ENCODE measurements at regions not wholly inside any gene's neighbourhood (a gene's known extent, or its start where the extent isn't known, plus 50 kb on each side); places are given as distances from the start of the nearest gene placed in this dataset.

DNA sequence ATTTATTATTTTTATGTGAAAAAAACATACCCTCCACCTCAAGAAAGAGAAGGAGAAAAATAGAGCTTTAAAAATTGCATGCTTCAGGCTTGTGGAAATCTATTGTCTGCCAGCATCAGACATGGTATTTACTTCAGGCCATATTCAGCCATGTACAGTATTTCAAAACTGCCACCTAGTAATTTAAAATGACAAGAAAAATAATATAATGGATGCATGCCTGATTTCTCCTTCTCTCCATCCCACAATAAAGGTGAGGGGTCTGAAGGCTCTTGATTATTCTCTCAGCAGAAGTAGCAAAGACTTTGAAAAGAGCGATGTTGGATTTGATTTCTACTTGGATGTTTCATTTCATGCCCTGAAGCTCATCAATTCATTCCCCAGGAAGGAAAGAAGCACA lies 250.7 kb downstream of the TBC1D4 start:
- no peak for DNase-seq (ENCODE audit: low spot score)

DNA sequence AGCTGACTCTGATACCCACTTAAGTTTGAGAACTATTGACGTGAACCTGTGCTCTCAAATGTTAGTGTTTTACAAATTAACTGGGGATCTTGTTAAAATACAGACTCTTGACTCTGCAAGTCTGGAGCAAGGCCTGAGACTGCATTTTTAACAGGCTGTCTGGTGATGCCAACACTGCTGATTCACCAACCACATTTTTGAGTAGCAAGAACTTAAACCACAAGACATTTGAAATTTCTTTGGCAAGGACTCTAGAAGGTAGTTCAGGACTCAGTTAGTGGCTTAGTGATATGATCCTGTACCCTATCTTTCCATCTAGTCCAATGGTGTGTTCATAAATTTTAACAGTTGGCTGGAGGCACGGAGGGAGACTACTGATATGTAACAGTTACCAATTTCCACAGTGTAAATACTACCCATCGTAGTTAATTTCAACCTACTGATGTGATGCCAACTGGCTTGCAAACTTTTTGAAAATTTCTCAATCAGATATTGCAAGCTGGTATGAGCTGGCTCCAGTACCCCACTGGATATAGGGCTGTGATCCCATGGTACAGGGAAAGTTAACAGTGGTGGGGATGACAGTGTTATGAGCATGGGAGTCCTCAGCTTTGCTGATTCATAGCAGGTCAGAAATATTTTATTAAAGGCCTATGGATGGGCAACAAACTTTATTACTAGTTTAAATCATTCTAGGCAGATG lies 255.1 kb downstream of the TBC1D4 start:
- DNase-seq (ENCODE audit: low spot score) = peak; percentile 32

DNA sequence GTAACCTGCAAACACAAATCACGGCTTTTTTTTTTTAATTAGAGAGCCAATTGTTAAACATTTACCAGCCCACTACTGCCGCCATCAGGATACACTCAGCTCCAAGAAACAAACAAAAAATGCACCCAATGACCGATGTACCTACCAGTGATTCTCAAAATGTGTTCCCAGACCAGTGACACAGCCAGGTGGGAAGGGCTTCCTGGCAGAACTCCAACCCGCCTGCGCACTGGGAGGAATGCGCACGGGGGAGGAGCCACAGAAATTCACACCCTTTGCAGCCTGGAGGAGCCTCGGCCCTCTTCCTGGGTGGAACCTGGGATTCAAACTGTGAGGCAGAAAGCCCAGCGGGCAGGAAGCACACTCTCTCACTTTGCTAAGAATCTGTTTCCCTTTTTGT lies 255.9 kb downstream of the TBC1D4 start:
- no peak for DNase-seq (ENCODE audit: low spot score)

DNA sequence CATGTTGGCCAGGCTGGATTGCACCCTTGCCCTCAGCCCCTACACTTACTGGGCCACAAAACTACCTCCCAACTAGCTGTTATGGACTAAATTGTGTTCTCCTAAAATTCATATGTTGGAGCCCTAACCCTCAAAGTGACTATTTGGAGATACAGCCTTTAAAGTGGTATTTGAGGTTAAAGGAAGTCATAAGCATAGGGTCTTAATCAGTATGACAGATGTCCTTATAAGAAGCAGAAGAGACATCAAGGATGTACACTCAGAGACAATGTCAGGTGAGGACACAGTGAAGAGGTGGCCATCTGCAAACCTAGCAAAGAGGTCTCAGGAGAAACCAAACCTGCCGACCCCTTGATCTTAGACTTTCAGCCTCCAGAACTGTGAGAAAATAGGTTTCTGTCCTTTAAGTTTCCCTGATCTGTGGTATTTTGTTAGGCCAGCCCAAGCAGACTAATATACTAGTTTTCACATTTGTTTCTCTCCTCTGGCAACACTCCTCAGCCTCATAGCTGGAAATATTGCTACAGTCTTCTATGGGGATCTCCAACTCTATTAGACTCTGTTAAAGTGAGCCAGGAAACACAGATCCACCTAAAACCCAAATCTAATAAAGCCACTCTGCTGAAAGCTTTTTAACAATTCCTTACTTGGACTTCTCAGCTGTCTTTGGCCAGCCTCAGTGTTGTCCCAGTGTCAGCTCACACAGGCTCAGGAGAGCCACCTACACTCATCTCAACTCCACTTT lies 256.5 kb downstream of the TBC1D4 start:
- no peak for DNase-seq (ENCODE audit: low spot score)

DNA sequence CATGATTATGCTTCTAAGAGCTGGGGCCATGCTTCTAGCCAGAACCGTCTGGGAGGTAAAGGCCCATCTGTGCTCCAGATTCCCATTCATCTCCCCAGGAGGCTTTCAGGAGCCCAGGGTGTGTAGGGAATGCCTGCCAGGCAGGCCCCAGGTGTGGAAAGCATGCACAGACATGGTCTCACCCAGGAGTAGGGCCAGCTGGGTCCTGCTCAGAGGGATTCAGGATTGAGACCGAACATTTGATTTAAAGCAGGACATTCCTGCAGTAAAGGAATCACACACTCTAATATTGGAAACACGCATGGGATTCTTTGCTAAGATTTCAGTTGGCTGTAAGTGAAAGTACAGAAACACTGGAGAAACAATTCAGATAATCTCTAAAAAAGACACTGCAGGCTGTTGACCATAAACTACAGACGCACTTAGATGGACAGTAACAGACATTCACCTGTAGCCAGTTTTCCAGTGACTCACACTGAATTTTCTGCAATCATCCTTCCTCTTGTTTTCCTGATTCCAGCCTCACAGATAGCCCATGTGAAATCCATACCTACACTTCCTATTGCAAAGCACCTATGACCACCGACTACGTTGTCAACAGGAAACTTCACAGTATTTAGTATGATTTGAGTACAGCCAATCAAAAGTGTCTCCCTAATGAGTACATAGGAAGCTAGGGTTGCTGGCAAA lies 257.8 kb downstream of the TBC1D4 start:
- no peak for DNase-seq (ENCODE audit: low spot score)

DNA sequence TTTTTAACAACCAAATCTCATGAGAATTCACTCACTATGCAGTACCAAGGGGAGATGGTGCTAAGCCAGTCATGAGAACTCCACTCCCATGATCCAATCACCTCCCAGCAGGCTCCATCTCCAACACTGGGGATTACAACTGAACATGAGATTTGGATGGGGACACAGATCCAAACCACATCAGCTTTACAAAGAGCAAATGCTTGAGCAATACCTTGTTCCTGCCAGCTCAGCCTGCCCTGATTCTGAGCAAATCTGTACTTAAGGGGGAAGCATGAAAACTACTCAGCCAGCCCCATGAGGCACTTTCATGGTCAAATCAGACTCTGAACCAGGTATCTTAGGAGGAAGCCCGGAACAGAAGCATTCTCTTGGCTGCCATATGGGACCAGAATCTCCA lies 259.9 kb downstream of the TBC1D4 start:
- DNase-seq (ENCODE audit: low spot score) = no peak

DNA sequence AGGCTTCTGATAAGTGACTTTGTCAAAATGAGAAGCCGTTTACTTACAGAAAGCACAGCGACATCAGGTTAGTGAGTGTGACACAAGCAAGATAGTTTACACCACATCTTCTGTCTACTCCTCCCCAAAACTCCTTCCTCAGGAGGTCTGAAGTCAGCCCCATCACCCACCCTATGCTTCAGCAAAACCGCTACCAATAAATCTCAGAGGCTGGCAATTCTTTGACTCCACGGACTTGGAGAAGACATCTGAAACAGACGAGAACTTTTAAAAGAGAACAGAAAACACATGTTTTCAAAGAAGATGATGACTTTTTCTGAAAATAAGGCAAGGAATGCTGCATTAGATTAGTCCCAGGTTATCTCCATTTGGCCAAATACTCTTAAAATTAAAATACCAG lies 261.1 kb downstream of the TBC1D4 start:
- no peak for DNase-seq (ENCODE audit: low spot score)

DNA sequence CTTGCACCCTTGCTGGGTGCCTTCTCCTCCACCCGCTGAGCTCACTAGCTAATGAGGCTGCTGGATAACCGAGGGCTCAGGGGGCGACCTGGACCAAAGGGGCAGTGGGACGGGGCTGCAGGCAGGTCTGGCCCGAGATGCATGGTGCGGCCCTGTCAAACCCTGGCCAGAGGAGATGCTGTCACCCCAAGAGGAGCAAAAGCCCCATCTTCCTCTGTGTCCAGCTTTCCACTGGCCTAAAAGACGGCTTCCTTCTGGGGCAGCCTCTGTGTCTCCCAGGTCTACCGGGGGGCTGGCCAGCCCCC lies 261.8 kb downstream of the TBC1D4 start:
- DNase-seq (ENCODE audit: low spot score) = no peak

DNA sequence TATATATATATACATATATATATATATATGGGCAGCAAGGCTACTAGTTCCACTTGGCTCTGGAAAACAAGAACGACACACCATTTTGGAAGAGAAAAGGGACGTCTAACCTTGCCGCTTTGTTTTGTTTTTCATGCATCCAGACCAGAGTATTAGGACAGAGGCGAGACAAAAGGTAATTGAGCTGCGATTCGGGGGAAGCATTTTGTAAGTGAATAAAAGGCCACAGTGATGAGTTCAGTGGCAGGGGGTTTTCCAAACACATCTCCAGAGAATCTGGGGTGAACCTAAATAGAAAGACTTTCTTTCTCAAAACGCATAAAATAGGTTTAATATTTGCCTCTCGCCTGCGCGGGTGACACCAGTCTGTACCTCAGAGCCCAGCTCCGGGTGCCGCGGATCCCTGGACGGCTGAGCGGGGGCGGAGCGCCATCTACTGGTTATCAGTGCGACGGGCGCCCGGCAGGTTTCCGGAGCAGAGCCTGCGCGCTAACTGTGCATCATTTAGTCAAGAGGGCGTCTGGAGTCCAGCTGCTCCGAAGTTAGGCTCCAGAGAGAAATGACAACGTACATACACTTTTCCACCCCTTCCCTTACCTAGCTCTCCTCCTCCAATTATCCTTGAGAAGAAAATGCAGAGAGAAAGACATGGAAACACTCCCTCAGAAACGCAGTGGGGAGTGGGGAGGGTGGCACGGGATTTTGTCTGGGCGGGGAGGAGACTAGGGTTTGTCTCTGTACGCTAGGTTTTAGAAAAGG lies 262.3 kb downstream of the TBC1D4 start:
- peak; percentile 61 for DNase-seq (ENCODE audit: low spot score)

DNA sequence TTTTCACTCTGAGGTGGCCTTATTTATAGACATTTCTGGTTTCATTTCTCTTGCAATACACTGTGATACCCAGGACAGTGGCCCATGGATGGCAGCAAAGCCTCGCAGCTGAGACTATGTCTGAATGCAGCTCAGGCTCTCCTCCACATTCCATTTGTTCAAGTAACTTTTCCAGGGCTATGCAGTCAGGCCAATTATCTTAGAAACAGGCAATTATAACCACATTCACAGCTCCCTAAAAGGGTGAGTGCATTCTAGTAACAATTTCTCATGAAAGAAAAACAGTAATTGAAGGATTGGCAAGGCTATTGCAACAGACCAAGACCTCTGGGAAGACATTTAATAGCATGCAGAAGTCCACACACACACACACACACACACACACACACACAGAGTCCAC lies 264.0 kb downstream of the TBC1D4 start:
- DNase-seq (ENCODE audit: low spot score) = no peak

DNA sequence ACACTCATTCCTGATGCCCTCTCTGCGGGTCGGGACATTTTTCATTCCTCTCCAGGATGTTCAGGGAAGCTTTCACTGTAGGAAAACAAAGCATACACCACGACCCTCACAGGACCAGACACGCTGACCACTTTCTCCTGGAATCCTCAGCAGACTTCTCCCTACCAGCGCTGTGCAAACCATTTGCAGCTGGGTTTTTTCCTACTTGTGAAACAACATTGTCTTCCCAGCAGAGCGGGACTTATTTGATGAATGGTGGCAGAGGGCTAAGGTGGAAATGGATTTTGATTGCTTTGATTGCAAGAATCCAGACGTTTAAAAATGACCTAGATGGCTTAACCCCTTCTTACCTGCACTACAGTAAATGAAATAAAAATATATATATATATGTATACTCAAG lies 265.9 kb downstream of the TBC1D4 start:
- no peak for DNase-seq (ENCODE audit: low spot score)

DNA sequence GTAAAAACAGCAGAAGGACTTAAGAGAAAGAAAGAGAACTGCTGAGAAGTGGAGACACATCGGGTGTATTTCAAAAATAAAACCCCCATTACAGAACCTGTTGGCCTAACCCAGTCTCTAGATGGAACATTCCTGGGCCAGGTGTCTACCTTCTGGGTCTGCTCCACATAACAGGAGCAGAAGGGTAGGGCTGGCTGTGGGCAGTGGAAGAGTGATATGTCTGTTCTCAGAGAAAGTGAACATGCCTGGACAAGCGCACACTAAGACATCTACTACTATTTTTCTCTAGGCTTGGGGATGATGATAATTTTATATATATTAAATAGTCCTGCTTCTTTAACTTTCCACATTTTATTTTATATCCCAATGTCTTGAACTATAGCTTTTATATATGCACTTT lies 267.1 kb downstream of the TBC1D4 start:
- DNase-seq (ENCODE audit: low spot score) = no peak

DNA sequence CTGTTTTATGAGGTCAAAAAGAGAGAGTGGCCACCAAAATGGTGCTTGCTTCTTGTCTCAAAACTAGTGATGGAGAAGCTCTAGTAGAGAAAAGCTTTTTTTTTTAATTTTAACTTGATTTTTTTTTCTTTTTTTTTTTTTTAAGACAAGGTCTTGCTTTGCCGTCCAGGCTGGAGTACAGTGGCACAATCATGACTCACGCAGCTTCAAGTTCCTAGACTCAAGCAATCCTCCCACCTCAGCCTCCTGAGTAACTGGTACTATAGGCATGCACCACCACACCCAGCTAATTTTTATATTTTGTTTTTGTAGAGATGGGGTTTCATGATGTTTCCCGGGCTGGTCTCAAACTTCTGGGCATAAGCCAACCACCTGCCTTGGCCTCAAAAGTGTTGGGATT lies 279.0 kb downstream of the TBC1D4 start:
- no peak for DNase-seq (ENCODE audit: low spot score)

DNA sequence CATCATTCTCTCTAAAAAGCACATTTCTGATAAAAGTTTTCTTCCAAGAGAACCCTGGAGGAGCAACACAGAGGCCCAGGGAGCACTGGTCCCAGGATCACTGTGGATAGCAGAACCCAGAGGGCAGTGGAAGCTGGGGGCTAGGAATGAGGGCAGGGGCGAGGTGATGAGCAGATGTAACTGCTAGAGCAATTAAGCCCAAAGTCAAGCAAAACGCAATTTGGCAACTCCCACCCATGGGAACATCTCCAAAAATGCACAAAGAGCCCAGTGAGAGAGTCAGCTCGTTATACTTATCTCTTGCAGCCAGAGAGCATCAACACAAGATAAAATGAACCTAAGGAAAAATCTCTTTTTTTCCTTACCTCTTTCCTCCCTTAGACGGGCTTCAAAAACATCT lies 284.2 kb downstream of the TBC1D4 start:
- DNase-seq (ENCODE audit: low spot score) = no peak

DNA sequence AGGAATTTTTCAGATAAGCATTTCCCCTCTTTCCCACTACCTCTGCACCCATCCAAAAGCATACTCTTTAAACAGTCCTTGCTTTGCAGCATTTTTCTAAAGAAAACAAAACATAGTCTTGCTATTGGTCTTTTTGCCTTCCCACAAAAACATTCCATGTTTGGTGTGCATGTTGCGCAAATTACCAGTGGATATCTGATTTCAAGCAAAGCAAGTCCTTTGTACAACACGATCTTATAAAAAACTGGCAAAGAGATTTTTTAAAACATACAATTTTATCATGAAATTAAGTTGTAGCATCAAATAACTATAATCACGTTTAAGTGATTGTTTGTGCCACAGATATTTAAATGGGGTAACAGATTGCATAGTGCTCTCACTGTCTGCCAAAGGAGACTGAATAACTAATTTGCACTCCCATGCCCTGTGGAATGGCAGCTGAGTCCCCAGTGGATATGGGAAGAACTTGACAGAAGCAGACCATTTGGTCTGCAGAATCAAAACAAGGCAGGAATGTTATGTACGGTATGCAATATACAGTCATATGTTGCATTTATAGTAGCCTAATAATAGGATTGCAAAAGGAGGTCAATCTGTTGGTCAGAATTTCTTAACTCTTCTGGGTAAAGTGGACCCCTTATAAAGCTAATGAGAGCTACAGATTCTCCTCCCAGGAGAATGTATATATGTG lies 285.7 kb downstream of the TBC1D4 start:
- no peak for DNase-seq (ENCODE audit: low spot score)

DNA sequence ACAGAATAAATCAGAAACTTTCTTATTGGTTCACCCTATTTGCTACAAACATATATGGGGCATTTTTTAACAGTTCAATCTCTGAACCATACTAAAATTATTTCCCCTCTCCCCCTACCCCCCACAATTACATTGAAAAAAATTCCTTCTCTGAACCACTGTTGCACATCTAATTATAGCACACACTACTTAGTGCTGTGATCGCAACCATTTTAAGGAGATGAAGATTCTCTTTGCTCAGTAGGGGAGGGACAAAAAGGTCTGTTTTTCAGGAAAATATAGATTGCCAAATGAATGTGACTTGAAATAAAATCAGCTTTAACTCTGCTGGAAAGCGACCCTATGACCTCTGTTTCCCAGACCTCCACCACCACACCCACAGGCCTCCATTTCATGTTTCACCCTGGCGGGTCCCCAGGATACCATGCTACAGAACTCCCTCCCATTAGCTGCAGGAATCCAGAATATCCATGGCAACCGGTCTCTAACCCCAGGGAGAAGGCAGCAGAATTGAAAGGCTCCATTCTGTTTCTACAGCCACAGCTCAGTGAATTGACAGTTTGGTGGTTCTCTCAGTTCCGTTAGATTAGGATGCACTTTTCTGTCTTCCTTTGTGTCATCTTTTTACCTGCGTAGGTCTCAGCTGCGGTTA lies 286.3 kb downstream of the TBC1D4 start:
- DNase-seq (ENCODE audit: low spot score) = no peak

DNA sequence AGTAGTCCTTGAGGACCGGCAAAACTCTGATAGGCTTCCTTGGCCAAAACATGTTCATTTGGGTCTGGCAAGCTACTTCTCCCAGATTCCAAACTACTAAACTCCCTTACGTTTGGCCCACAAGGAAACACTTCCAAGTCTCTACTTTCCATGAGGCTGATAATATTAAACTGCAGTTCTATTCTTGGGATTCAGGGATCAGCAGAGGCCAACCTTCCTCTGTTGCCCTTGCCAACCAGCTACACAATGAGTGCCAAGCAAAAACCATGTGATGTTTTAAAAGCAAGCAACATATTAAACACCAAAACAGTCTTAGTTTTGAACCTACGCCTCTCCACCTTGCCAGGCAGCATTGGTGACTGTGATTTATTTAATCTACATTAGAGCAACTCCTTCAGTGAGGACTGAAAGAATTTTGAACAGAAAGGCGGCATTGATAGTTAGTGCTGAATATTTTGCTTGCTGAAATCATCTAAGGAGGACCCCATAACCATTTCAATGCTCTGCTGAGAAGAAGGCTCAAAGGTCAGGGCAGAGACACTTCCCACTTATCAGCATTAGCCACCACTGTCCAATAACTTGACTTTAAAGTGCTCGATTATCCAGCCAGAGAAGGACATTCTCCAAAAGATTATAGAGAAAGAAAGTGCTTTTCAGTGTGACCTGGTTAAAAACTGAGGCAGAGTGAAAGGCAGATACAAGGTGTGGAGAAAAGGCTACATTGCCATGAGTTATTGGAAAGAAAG lies 287.1 kb downstream of the TBC1D4 start:
- no peak for DNase-seq (ENCODE audit: low spot score)

DNA sequence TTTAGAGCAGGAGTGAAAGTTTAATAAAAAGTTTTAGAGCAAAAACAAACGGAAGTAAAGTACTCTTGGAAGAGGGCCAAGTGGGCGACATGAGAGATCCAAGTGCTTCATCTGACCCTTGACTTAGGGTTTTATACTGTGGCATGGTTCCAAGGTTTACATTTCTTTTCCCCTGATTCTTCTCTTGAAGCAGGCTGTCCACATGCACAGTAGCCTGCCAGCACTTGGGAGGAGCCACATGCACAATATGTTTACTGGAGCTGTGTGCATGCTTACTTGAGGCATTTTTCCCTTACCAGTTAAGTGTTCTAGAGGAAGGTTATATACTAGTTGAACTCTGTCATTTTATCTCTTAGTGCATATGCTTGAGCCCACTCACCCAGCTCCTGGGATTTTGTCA lies 295.6 kb downstream of the TBC1D4 start:
- no peak for DNase-seq (ENCODE audit: low spot score)

DNA sequence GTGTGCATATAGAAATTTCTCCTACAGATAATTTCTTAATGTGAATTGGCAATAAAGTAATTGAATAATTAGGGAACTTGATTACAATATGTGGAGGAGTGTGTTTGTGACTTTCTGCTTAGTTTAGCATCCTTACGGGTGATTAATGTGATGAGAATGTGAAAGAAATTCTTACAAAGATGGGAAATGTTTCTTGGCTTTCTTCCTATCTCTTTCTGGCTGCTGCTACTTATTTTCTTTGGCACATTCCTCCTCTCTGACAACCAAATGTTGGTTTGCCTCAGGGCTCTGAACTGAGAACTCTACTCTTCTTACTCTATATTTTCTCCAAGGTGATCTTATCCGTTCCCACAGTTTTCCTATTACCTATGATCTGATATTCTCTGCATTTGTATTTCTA lies 300.1 kb downstream of the TBC1D4 start:
- no peak for DNase-seq (ENCODE audit: low spot score)

DNA sequence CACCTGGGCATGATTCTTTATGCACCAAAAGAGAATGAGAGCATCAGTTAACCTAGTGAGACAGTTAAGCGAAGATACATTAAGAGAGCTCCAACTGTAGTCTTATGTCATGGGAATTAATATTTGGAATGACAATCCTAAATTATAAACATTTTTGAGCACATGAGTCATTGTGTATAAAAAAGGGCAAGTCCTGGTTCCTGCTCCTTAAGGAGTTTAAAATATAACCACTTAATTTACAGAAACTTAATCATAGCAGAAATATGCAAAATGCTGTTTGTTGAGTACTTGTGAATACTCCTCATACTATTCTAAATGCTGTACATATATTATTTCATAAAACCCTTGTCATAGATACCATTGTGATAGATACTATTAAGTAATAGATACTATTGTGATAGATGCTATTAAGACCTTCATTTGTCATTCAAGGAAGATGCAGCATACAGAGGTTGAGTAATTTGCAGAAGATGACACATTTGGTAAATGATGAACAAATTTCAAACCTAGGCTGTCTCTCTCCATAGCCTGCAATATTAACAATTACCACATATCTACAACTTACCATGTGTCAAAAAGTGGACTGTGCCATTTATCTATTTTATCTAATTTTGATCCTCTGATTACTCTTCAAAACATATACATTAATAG lies 301.0 kb downstream of the TBC1D4 start:
- DNase-seq (ENCODE audit: low spot score) = no peak
